SK-N-SH (cell line): ENCODE measurements at regions not wholly inside any gene's neighbourhood (a gene's known extent, or its start where the extent isn't known, plus 50 kb on each side); places are given as distances from the start of the nearest gene placed in this dataset.

Experiments
- CTCF ChIA-PET: fragments of 300-600, 350-600 bp; formaldehyde crosslinking; extraction: SDS; loops from one replicate; lab custom pipeline; 2021; lab: Yijun Ruan, JAX
- POLR2A ChIA-PET: fragments of 350-600 bp; sonication (Branson Sonifier 250); formaldehyde crosslinking; extraction: SDS; loops from one replicate; lab custom pipeline; 2020; ENCODE audit warnings: antibody characterized with exemption, inconsistent platforms; lab: Yijun Ruan, JAX
- DNase-seq: peaks from one replicate; pipeline ENCODE4 v3.0.0; 2012
- H2AFZ ChIP-seq: fragments of 200-600 bp; sonication (generic); 2 replicates; pipeline ENCODE4 v1.8.1; 2016; ENCODE audit warnings: antibody characterized with exemption, mild to moderate bottlenecking, low read depth
- H3F3A ChIP-seq: fragments of 200-600 bp; sonication (generic); replicated peaks from 2 replicates; pipeline ENCODE3; 2016; ENCODE audit warnings: antibody characterized with exemption, mild to moderate bottlenecking; ENCODE audit not compliant: insufficient read depth
- H3K27ac ChIP-seq, 2 experiments: fragments of 200-500 bp in 1 of 2; fragments of 200-600 bp in 1 of 2; sonication (Bioruptor generic) in 1 of 2; sonication (generic), shearing (Covaris generic) in 1 of 2; 2 replicates each; pipeline versions ENCODE4 v1.5.1 to v1.6.1; 2014 to 2016; ENCODE audit warnings: low read depth in 2 of 2, inconsistent platforms in 1 of 2, low read length in 1 of 2, mild to moderate bottlenecking in 1 of 2, mixed read lengths in 1 of 2
- H3K27me3 ChIP-seq: fragments of 200-600 bp; sonication (generic), shearing (Covaris generic); 2 replicates; pipeline ENCODE4 v1.6.1; 2016; ENCODE audit warnings: mixed run types; ENCODE audit not compliant: insufficient read depth
- H3K36me3 ChIP-seq, 2 experiments: fragments of 200-500 bp in 1 of 2; fragments of 200-600 bp in 1 of 2; sonication (Bioruptor generic) in 1 of 2; sonication (generic) in 1 of 2; replicated peaks in 1 of 2; 2 replicates each; pipeline versions ENCODE3 to v1.5.1; 2014 to 2016; ENCODE audit warnings: low read length in 1 of 2, mild to moderate bottlenecking in 1 of 2; ENCODE audit not compliant: insufficient read depth in 2 of 2, control insufficient read depth in 1 of 2
- H3K4me1 ChIP-seq, 2 experiments: fragments of 200-500 bp in 1 of 2; fragments of 200-600 bp in 1 of 2; sonication (Bioruptor generic) in 1 of 2; sonication (generic), shearing (Covaris generic) in 1 of 2; 2 replicates each; pipeline versions ENCODE4 v1.5.1 to v1.6.1; 2014 to 2016; ENCODE audit warnings: low read depth in 1 of 2, low read length in 1 of 2, mixed run types in 1 of 2; ENCODE audit not compliant: insufficient read depth in 2 of 2, control insufficient read depth in 1 of 2
- H3K4me2 ChIP-seq: fragments of 200-600 bp; sonication (generic), shearing (Covaris generic); 2 replicates; pipeline ENCODE4 v1.6.1; 2017; ENCODE audit warnings: mixed run types
- H3K4me3 ChIP-seq, 2 experiments: fragments of 200-500 bp in 1 of 2; fragments of 200-600 bp in 1 of 2; sonication (Bioruptor generic) in 1 of 2; sonication (generic), shearing (Covaris generic) in 1 of 2; 2 replicates each; pipeline versions ENCODE4 v1.5.1 to v1.8.1; 2014 to 2016; ENCODE audit warnings: low read depth in 2 of 2, inconsistent platforms in 1 of 2, low read length in 1 of 2, mild to moderate bottlenecking in 1 of 2, mixed read lengths in 1 of 2, moderate library complexity in 1 of 2
- H3K79me2 ChIP-seq: fragments of 200-600 bp; sonication (generic); 2 replicates; pipeline ENCODE4 v1.8.1; 2017; ENCODE audit warnings: mild to moderate bottlenecking; ENCODE audit not compliant: insufficient read depth
- H3K9ac ChIP-seq: fragments of 200-600 bp; sonication (generic); 2 replicates; pipeline ENCODE4 v1.6.1; 2017; ENCODE audit warnings: mixed run types
- H3K9me2 ChIP-seq: fragments of 200-600 bp; sonication (generic); 2 replicates; pipeline ENCODE4 v1.6.1; 2017; ENCODE audit warnings: mixed run types
- H3K9me3 ChIP-seq: fragments of 200-600 bp; sonication (generic); 2 replicates; pipeline ENCODE4 v1.6.1; 2017; ENCODE audit warnings: mixed run types, mild to moderate bottlenecking, moderate library complexity
- H4K20me1 ChIP-seq: fragments of 200-600 bp; sonication (generic); 2 replicates; pipeline ENCODE4 v1.6.1; 2017; ENCODE audit warnings: mild to moderate bottlenecking, mixed run types; ENCODE audit not compliant: insufficient read depth
- CHD2 ChIP-seq: fragments of 150-350 bp; IDR thresholded peaks from 2 replicates; pipeline ENCODE4 v1.6.1; 2018; ENCODE audit warnings: low read length; ENCODE audit not compliant: partially characterized antibody
- ELF1 ChIP-seq: IDR thresholded peaks from 2 replicates; pipeline ENCODE4 v1.4.0; 2012
- EP300 ChIP-seq, 2 experiments: IDR thresholded peaks; 2 replicates each; pipeline versions ENCODE4 v1.4.0 to v1.6.1; 2012; ENCODE audit warnings: borderline replicate concordance in 1 of 2, low read depth in 1 of 2, low read length in 1 of 2
- FOSL2 ChIP-seq: IDR thresholded peaks from 2 replicates; pipeline ENCODE4 v1.4.0; 2012; ENCODE audit warnings: low read depth, mild to moderate bottlenecking, moderate library complexity, borderline replicate concordance
- FOXJ3 ChIP-seq: sonication (generic); formaldehyde crosslinking; IDR thresholded peaks from 2 replicates; pipeline ENCODE4 v1.5.1; 2020; ENCODE audit warnings: mild to moderate bottlenecking, missing genetic modification reagents
- GABPA ChIP-seq: IDR thresholded peaks from 2 replicates; pipeline ENCODE4 v1.4.0; 2012; ENCODE audit warnings: low read depth, mild to moderate bottlenecking
- GATA2 ChIP-seq: sonication (generic); formaldehyde crosslinking; IDR thresholded peaks from 2 replicates; pipeline ENCODE4 v1.5.0; 2020; ENCODE audit warnings: mild to moderate bottlenecking, missing genetic modification reagents
- IRF3 ChIP-seq: fragments of 150-350 bp; IDR thresholded peaks from 2 replicates; pipeline ENCODE4 v1.6.1; 2016; ENCODE audit warnings: mild to moderate bottlenecking, low read depth, low read length
- JUND ChIP-seq: IDR thresholded peaks from 2 replicates; pipeline ENCODE4 v1.4.0; 2012
- MEF2A ChIP-seq: IDR thresholded peaks from 2 replicates; pipeline ENCODE4 v1.4.0; 2012; ENCODE audit warnings: low read depth, borderline replicate concordance
- MXI1 ChIP-seq: IDR thresholded peaks from 2 replicates; pipeline ENCODE4 v1.6.1; 2012; ENCODE audit warnings: mild to moderate bottlenecking, low read depth, low read length, improper control_type of control experiment
- NFIC ChIP-seq: IDR thresholded peaks from 2 replicates; pipeline ENCODE4 v1.4.0; 2012; ENCODE audit warnings: borderline replicate concordance
- NRF1 ChIP-seq: IDR thresholded peaks from 2 replicates; pipeline ENCODE4 v1.6.1; 2012; ENCODE audit warnings: low read depth, mild to moderate bottlenecking, low read length
- POLR2AphosphoS5 ChIP-seq: IDR thresholded peaks from 2 replicates; pipeline ENCODE4 v1.6.1; 2012; ENCODE audit warnings: low read depth, low read length
- RCOR1 ChIP-seq: fragments of 150-350 bp; IDR thresholded peaks from 2 replicates; pipeline ENCODE4 v1.6.1; 2017; ENCODE audit warnings: antibody characterized with exemption, low read length
- RXRA ChIP-seq: IDR thresholded peaks from 2 replicates; pipeline ENCODE4 v1.4.0; 2012; ENCODE audit warnings: low read depth, mild to moderate bottlenecking, borderline replicate concordance
- SIN3A ChIP-seq: IDR thresholded peaks from 2 replicates; pipeline ENCODE4 v1.6.1; 2012; ENCODE audit warnings: low read depth, mild to moderate bottlenecking, low read length, moderate library complexity, borderline replicate concordance
- TAF1 ChIP-seq: IDR thresholded peaks from 2 replicates; pipeline ENCODE4 v1.6.1; 2012; ENCODE audit warnings: low read depth, mild to moderate bottlenecking, low read length, moderate library complexity, borderline replicate concordance
- TCF12 ChIP-seq: IDR thresholded peaks from 2 replicates; pipeline ENCODE4 v1.4.0; 2012
- YY1 ChIP-seq: IDR thresholded peaks from 2 replicates; pipeline ENCODE4 v1.4.0; 2012; ENCODE audit warnings: low read depth, mild to moderate bottlenecking
- WGBS: methylation state at CpG from one replicate; pipeline ENCODE4 v1.1.6; 2017; ENCODE audit warnings: low lambda C conversion rate; 5-methylcytosine and 5-hydroxymethylcytosine counted together
- TF ChIP-seq, protein P1 (sequence below): fragments of 150-350 bp; IDR thresholded peaks from 2 replicates; pipeline ENCODE4 v1.6.1; 2017; ENCODE audit warnings: antibody characterized with exemption, low read length, low read depth, borderline replicate concordance
- TF ChIP-seq, protein P2 (sequence below): IDR thresholded peaks from 2 replicates; pipeline ENCODE4; 2012

- ChIA-PET POLR2A (no interaction called here), CTCF (no interaction called here)
- H3K27me3 ChIP-seq = no peaks in the 10 kb centered on the region
- H3K4me1 ChIP-seq = no peaks in the 10 kb centered on the region
- no peak overlapping the region for H3K4me2 ChIP-seq
- H3F3A ChIP-seq = no peaks in the 10 kb centered on the region
- no peaks in the 10 kb centered on the region for H3K79me2 ChIP-seq
- no peaks in the 10 kb centered on the region for H3K36me3 ChIP-seq
- H2AFZ ChIP-seq = no peak overlapping the region
- WGBS = 0% methylated on average over 2 of the region's 2 CpGs
- H3K9ac ChIP-seq = no peak overlapping the region
- no peak for DNase-seq
- H4K20me1 ChIP-seq = no peaks in the 10 kb centered on the region
- H3K27ac ChIP-seq = no peak overlapping the region
- H3K9me2 ChIP-seq = no peaks in the 10 kb centered on the region; the same call in 1 of the 2 replicates
- H3K4me3 ChIP-seq = no peak overlapping the region
- H3K9me3 ChIP-seq = no peaks in the 10 kb centered on the region
- no peak for TF ChIP-seq ELF1
- TF ChIP-seq JUND = no peak
- TF ChIP-seq EP300 (IDR thresholded peaks at IDR 0.05; ENCODE audit: borderline replicate concordance in 1 of 2, low read depth in 1 of 2, low read length in 1 of 2) = no peak
- TF ChIP-seq RXRA = no peak
- TF ChIP-seq, protein P1, sequence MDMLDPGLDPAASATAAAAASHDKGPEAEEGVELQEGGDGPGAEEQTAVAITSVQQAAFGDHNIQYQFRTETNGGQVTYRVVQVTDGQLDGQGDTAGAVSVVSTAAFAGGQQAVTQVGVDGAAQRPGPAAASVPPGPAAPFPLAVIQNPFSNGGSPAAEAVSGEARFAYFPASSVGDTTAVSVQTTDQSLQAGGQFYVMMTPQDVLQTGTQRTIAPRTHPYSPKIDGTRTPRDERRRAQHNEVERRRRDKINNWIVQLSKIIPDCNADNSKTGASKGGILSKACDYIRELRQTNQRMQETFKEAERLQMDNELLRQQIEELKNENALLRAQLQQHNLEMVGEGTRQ = no peak
- TF ChIP-seq SIN3A = no peak
These were observed 1420.5 kb downstream of the PCDH7 start for GRCh38 chr4:32140636-32141035.

GRCh38 chr4:32142075-32142474 lies 1421.9 kb downstream of the PCDH7 start:
- ChIA-PET POLR2A (no interaction called here), CTCF (no interaction called here)
- H4K20me1 ChIP-seq = no peaks in the 10 kb centered on the region
- no peak overlapping the region for H3K9ac ChIP-seq
- TF ChIP-seq POLR2AphosphoS5 (no peak), EP300 (IDR thresholded peaks at IDR 0.05; ENCODE audit: borderline replicate concordance in 1 of 2, low read depth in 1 of 2, low read length in 1 of 2) (no peak), GABPA (no peak), MEF2A (no peak), MXI1 (no peak), TCF12 (no peak), JUND (no peak), YY1 (no peak), FOSL2 (no peak), GATA2 (CRISPR knock-in tag) (no peak), RCOR1 (no peak), TAF1 (no peak), IRF3 (no peak), NFIC (no peak), FOXJ3 (CRISPR knock-in tag) (no peak), NRF1 (no peak), CHD2 (no peak), RXRA (no peak)
- TF ChIP-seq, protein P1 = no peak
- TF ChIP-seq, protein P2, sequence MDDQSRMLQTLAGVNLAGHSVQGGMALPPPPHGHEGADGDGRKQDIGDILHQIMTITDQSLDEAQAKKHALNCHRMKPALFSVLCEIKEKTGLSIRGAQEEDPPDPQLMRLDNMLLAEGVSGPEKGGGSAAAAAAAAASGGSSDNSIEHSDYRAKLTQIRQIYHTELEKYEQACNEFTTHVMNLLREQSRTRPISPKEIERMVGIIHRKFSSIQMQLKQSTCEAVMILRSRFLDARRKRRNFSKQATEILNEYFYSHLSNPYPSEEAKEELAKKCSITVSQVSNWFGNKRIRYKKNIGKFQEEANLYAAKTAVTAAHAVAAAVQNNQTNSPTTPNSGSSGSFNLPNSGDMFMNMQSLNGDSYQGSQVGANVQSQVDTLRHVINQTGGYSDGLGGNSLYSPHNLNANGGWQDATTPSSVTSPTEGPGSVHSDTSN = no peak
- H3K27me3 ChIP-seq = no peaks in the 10 kb centered on the region
- no peak for DNase-seq
- no peak overlapping the region for H3K4me3 ChIP-seq
- no peaks in the 10 kb centered on the region for H3K79me2 ChIP-seq
- no peak overlapping the region for H3K27ac ChIP-seq
- no peaks in the 10 kb centered on the region; the same call in 1 of the 2 replicates for H3K9me2 ChIP-seq
- no peaks in the 10 kb centered on the region for H3K36me3 ChIP-seq
- H3F3A ChIP-seq = no peaks in the 10 kb centered on the region
- H3K9me3 ChIP-seq = no peaks in the 10 kb centered on the region
- H2AFZ ChIP-seq = no peak overlapping the region
- H3K4me1 ChIP-seq = no peaks in the 10 kb centered on the region
- no peak overlapping the region for H3K4me2 ChIP-seq
